BJ (cell line): ENCODE measurements at regions not wholly inside any gene's neighbourhood (a gene's known extent, or its start where the extent isn't known, plus 50 kb on each side); places are given as distances from the start of the nearest gene placed in this dataset.

Source experiments
- CTCF ChIA-PET: fragments of 350-600 bp; formaldehyde crosslinking; extraction: SDS; loops from one replicate; lab custom pipeline; 2021; ENCODE audit warnings: antibody characterized with exemption, inconsistent platforms; lab: Yijun Ruan, JAX
- POLR2A ChIA-PET: fragments of 300-600 bp; sonication (Branson Sonifier 250); formaldehyde crosslinking; extraction: SDS; loops from one replicate; lab custom pipeline; 2021; ENCODE audit warnings: antibody characterized with exemption; lab: Charles Lee
- DNase-seq: peaks from one replicate; pipeline ENCODE4 v3.0.0-alpha.2; 2011; ENCODE audit warnings: low read depth
- H3K27me3 ChIP-seq: 2 replicates; pipeline ENCODE4 v1.6.0; 2011; ENCODE audit warnings: low read length; ENCODE audit not compliant: control insufficient read depth, insufficient read depth
- H3K36me3 ChIP-seq: 2 replicates; pipeline ENCODE4 v1.5.1; 2011; ENCODE audit warnings: low read length; ENCODE audit not compliant: control insufficient read depth, insufficient read depth
- H3K4me3 ChIP-seq: 2 replicates; pipeline ENCODE4 v1.5.1; 2011; ENCODE audit warnings: low read depth, mild to moderate bottlenecking, control low read depth, low read length
- TF ChIP-seq, protein P1 (sequence below): IDR thresholded peaks from 2 replicates; pipeline ENCODE4 v1.5.1; 2011; ENCODE audit warnings: low read depth, mild to moderate bottlenecking, control low read depth, inconsistent platforms, low read length, moderate library complexity; ENCODE audit not compliant: insufficient read depth

DNA sequence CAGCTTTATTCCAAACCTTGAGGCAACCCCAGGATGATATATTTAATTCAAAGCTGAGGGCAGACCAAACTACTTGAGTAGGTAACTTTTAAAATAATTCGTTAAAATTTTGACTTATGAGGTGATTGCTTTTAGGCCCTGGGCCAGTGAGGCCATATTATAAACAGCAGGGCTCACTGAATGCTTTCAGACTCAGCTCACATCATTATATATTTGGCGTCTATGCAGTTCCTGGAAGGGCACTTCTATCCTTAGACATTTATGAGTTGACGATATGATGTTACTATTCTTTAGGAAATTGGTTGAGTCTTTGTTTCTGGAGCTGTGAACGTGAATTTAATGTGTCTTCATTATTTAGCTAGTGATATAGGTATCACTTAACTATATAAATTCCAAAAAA lies 400.1 kb downstream of the PDHA2 start:
- no peaks in the 10 kb centered on the region for H3K36me3 ChIP-seq
- no peaks in the 10 kb centered on the region for H3K27me3 ChIP-seq
- H3K4me3 ChIP-seq, result no peak overlapping the region
- DNase-seq, result no peak
- POLR2A ChIA-PET, result no interaction called here
- TF ChIP-seq, protein P1, sequence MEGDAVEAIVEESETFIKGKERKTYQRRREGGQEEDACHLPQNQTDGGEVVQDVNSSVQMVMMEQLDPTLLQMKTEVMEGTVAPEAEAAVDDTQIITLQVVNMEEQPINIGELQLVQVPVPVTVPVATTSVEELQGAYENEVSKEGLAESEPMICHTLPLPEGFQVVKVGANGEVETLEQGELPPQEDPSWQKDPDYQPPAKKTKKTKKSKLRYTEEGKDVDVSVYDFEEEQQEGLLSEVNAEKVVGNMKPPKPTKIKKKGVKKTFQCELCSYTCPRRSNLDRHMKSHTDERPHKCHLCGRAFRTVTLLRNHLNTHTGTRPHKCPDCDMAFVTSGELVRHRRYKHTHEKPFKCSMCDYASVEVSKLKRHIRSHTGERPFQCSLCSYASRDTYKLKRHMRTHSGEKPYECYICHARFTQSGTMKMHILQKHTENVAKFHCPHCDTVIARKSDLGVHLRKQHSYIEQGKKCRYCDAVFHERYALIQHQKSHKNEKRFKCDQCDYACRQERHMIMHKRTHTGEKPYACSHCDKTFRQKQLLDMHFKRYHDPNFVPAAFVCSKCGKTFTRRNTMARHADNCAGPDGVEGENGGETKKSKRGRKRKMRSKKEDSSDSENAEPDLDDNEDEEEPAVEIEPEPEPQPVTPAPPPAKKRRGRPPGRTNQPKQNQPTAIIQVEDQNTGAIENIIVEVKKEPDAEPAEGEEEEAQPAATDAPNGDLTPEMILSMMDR, result no peak
- CTCF ChIA-PET, result no interaction called here

DNA sequence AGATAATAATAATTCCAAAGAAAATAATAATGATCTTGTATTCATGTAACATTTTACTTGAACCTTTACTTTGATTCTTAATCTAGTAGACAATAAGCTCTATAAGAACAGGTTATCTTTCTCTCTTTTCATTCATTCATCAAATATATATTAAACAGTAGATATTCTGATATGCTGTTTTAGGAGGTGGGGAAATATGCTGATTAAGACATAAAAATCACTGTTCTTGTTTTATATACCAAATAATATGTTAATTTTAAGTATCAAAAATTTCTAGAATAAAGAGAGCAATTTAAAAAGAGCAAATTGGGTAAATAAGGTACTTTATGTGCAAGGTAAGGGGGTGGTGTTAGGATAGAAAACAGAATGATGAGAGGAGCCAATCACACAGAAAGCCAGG lies 401.9 kb downstream of the PDHA2 start:
- no peaks in the 10 kb centered on the region for H3K27me3 ChIP-seq

DNA sequence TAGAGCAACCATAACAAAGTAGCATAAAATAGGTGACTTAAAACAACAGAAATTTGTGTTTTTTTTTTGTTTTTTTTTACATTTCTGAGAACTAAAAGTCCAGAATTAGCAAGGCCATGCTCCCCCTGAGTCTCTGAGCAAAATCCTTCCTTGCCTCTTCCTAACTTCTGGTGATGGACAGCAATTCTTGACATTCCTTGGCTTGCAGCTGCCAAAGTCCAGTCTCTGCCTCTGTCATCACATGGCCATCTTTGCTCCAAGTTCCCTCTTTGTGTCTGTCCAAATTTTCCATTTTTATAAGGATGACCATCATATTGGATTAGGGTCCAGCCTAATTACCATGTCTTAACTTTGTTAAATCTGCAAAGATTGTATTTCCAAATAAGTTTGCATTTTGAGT lies 407.2 kb downstream of the PDHA2 start:
- Histone ChIP-seq H3K27me3 (no peaks in the 10 kb centered on the region), H3K4me3 (no peak overlapping the region), H3K36me3 (no peaks in the 10 kb centered on the region)
- no peak for DNase-seq
- ChIA-PET POLR2A (no interaction called here), CTCF (no interaction called here)
- TF ChIP-seq, protein P1, result no peak

More for the DNA sequence above, 401.9 kb downstream of the PDHA2 start:
- POLR2A ChIA-PET, result no interaction called here
- CTCF ChIA-PET, result interaction anchor here (0.6 kb wide), 1 partner anchor 1150 kb away, joined by 3 read pairs; no protein-coding TSS in a partner anchor
- TF ChIP-seq, protein P1, result no peak
- no peak for DNase-seq
- no peak overlapping the region for H3K4me3 ChIP-seq
- H3K36me3 ChIP-seq, result no peaks in the 10 kb centered on the region

DNA sequence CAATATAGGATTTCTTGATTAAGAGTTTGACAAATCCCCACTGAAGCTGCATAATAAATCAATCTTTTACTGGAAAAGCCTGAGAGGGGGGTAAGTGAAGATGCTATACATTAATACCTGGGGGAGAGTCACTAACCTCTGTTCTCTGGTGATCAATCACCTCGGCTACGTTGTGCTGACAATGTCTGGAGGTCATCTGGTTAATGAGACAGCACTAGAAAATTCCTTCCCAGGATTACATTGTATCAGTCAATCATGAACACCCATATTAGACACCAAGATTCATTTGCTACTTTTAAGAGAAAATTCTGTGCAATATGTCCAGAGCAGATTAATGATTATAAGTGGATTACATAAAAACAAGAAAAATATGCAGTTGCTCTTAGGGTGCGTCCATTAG lies 408.3 kb downstream of the PDHA2 start:
- Histone ChIP-seq H3K4me3 (no peak overlapping the region), H3K36me3 (no peaks in the 10 kb centered on the region), H3K27me3 (no peaks in the 10 kb centered on the region)
- no peak for DNase-seq
- ChIA-PET POLR2A (no interaction called here), CTCF (no interaction called here)
- TF ChIP-seq, protein P1, result no peak

DNA sequence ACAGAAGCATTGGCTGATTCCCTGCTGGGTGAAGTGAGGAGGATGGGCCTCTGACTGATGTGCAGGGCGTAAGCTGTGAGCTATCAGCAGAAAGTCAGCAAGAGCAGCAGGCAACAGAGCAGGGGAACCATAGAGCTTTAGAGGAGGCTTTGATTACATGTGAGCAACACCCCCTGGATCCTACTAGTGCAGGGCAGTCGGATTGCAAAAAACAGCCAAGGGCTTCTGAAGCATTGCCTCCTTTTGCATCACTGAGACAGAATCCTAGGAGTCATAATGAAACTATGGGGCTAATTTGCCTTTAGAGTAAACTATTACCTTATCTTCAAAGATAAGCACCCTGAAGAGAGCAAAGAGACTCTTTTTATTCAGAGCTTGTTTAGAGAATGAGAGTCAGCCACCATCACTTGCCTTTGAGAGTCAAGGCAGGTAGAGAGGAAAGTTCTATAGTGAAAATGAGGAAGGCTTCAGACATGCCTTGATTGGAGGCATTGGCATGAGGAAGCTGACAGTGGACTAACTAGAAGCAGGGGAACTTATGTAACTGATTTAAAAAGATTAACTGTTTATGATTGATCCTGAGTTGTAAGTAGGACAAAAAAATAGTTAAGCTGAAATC lies 420.3 kb downstream of the PDHA2 start:
- ChIA-PET POLR2A (no interaction called here), CTCF (no interaction called here)
- TF ChIP-seq, protein P1, result no peak
- H3K36me3 ChIP-seq, result no peaks in the 10 kb centered on the region
- H3K27me3 ChIP-seq, result no peaks in the 10 kb centered on the region
- DNase-seq, result no peak
- H3K4me3 ChIP-seq, result no peak overlapping the region
